ENCODE measurements at regions not wholly inside any gene's neighbourhood (a gene's known extent, or its start where the extent isn't known, plus 50 kb on each side); places are given as distances from the start of the nearest gene placed in this dataset.

DNA sequence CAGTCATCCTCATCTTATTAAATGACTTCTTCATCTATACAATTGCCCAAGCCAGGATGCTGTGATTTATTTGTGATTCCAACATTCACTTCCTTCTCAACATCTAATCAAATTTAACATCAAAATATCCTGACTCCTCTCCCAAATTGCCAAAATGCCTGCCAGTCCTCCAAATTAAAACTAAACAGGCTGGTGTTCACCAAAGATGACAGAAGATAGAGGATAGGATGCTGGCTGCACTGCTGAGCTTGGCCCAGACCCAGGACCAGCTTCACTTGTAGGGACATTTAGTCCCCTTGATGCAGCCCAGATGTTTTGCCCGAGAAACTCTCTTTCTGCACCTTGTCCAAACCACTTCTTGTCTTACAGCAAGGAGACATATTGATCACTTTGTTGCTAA, 540.0 kb upstream of the CNTNAP5 start:
- TF ChIP-seq POLR2A (IDR thresholded peaks at IDR 0.05; ENCODE audit: low read depth, low read length), result no peak
- no peak for TF ChIP-seq POU2F2 (IDR thresholded peaks at IDR 0.05; ENCODE audit: low read depth, low read length)
- no peak for TF ChIP-seq TAF1 (IDR thresholded peaks at IDR 0.05; ENCODE audit: low read depth, low read length)
- TF ChIP-seq POLR2AphosphoS5 (IDR thresholded peaks at IDR 0.05; ENCODE audit: low read depth, low read length), result no peak

Data from GM12891 (cell line).